Skeletal muscle cell (primary cell): ENCODE measurements at regions not wholly inside any gene's neighbourhood (a gene's known extent, or its start where the extent isn't known, plus 50 kb on each side); places are given as distances from the start of the nearest gene placed in this dataset.
"Not testable (repeated sequence)": the region's sequence is repeated elsewhere in the genome, so short reads cannot be mapped to it uniquely, and the experiment has no call there.

Source experiments
- DNase-seq: peaks from one replicate; pipeline ENCODE4 v3.0.0-alpha.2; 2010; ENCODE audit warnings: low read depth
- H3K4me3 ChIP-seq: 2 replicates; pipeline ENCODE4 v1.5.1; 2011; ENCODE audit warnings: low read depth, mild to moderate bottlenecking, control low read depth, low read length, moderate library complexity

GRCh38 chr2:143949121-143949848, 570.6 kb downstream of the ZEB2 start:
- no peak for DNase-seq
- H3K4me3 ChIP-seq: no peak overlapping the region

DNA sequence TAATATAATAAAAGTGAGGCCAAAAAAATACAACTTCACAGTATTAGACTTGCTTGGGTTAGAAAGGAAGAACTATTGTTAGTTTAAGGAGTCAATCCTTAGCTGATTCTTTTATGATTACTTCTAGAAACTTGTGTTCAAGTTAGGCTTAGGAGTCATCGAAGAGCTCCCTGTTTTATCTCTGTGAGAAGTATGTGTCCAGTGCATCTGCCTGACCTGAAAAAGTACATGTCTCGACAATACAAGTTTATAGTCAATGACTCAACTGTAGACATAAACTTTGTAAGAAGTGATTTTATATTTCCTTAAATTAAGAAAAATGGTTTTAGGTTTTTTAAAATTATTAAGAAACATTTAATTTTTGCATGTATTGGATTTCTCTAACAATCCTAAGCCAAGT, 571.2 kb downstream of the ZEB2 start:
- H3K4me3 ChIP-seq: no peak overlapping the region
- DNase-seq: no peak

DNA sequence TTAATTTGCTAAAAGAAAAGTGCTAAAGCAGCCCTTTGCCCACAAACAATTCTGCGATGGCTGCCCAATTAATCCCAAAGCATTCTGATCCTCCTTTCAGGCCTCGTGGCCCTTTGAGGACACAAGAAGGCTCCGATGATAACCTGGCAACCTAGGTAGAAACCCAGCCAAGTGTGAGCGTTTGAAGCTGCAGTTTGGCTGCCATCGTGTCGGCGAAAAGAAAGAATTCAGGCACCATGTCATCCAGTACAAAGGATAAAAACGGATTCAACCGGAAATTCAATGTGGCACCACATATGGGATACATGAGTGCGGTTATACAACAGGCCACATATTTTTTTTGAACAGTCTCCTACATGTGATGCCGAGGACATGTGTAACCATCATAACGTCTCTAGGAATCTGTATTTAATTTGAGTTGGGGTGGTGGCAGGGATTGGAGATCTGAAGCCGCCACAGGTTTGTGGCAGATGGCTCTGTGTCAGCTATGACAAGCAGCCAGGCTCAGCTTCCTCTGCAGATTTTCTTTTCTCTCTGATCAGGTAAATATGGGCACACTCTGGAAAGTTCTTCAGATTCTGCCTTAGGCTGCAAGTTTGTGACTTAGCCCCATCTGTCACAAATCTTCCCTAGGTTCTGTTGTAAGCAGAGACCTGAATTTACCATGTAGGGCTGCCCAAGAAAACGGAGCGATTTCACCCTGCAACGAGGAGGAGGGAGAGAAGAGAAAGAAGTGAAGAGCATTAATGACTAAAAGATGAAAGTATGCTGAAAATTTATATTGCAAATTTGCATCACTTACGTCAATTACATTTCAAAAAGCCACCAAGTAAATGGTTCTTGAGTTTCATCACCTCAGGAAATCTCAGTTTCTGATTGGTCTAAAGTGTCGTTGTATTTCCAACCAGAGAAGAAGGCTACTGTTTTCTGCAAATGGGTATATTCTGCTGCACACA, 573.2 kb downstream of the ZEB2 start:
- no peak overlapping the region for H3K4me3 ChIP-seq
- no peak for DNase-seq

DNA sequence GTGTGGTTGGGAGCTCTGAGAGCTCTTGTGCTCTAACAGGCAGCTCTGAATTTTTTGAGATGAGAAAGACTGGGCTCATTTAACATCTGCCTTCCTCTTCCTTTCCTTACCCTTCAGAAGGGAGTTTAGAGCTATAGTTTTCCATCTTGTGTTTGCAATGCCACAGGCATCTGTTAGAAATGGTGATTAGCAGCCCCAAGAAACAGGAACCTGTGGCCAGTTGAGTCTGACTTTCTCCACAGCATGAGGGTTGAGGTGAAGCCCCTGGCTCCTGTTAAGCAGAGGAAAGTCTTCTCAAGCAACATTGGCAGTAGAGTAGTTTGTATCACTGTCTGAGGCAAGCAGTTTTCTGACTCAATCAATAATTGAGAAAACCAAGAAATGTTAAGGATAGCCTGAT, 577.4 kb downstream of the ZEB2 start:
- no peak overlapping the region for H3K4me3 ChIP-seq
- DNase-seq: no peak

GRCh38 chr2:143940720-143941119, 579.2 kb downstream of the ZEB2 start:
- no peak overlapping the region for H3K4me3 ChIP-seq
- DNase-seq: no peak

DNA sequence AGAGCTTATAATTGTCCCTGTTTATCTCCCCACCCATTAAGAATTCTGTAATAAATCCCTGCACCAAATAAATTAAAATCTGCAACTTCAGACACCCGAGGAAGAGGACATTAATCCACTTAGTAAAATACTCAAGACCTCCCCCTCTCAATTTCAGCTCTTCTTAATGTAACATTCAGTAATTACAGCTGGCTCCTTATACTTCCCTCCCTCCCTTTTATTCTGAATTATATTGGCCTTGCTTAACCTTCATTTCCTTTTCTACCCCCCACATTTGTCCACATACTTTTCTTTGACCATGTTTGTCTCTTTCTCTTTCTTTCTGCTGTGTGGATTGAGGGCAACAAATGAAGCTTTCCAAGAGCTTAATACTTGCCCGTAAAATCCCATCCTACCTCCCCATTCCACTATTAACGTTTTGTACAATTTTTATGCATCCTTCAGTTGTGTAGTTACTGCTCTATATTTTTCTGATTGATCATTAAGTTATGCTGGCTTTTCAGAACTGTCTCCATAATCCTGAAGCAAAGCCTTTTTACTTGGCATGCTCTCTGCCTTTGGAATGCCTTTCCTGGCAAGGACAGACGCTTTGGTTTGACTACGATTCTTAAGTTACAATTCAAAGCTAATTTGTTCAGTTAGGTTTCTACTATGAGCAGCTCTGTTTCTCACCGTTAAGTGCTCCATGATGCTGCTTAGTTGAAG, 580.1 kb downstream of the ZEB2 start:
- no peak overlapping the region for H3K4me3 ChIP-seq
- DNase-seq: peak; percentile 31

DNA sequence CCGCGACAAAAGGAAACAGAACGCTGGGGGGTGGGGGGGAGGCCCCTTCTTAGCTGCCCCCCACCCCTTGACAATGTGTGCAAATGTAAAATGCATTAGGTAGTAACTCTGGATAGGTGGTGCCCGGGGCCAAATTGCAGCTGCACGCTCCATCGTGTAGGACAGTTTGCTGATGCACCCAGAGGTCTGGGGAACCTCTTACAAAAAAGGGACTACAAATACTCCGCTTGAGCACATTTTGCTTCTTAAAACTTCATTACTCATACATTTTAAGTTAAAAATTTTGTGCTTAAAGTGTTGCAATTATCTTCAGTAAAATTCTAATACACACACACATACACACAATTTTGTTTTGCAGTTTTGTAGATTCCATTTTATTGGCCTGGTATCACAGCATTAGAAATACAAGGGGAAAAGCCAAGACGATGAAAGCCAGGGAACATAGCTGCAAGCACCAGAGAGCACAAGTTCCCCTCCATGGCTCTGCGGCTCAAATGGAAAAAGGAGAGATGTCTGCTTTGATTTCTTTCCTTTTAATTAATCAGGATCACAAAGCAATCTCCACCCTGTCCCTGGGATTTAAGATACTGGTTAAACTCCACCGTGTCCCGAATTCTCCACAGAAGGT, 582.1 kb downstream of the ZEB2 start:
- no peak for DNase-seq
- H3K4me3 ChIP-seq: peak overlapping the region; percentile 56

DNA sequence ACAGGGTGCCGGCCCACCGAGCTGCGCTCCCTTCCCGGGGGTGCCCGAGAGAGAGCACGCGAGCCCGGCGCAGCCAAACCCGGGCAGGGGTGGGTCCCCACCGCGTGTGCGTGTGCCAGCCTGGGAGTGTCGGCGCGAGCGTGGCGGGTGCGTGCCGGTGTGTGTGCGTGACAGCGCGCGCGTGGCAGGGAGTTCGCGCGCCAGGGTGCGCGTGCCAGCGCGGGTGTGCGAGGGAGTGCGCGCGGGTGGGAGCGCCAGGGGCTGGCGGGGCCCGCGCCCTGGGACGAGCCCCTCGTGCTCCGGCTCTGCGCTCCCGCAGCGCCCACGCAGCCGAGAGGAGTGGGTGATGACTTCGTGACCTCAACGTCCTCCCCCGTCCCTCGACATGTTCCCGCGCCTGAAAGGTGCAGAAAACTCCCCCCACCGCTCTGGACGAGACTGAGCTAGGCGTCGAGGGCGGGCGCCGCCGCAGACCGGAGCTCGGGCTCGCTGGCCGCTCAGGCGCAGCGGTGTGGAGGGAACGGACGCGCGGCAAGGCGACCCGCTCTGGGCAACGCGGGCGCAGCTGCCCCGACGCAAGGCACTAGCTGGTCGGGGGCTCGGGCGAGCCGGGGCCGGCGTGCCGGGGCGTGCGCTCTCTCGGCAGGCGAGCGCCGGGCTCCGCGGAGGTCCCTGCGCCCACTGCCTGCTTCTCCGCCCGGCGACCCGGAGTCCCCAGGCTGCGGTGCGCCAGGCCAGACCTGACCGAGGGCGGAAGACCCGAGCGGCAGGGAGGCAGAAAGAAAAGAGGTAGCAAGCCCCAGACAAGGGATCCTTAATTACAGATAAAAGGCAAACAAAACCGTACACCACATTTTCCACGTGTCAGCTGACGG, 582.8 kb downstream of the ZEB2 start:
- DNase-seq: no peak
- H3K4me3 ChIP-seq: peak overlapping the region; percentile 56

- H3K4me3 ChIP-seq: peak overlapping the region; percentile 56
- DNase-seq: no peak
Measured at GRCh38 chr2:143936538-143936847, 583.4 kb downstream of the ZEB2 start.

GRCh38 chr2:143935482-143935752, 584.5 kb downstream of the ZEB2 start:
- H3K4me3 ChIP-seq: no peak overlapping the region
- no peak for DNase-seq

DNA sequence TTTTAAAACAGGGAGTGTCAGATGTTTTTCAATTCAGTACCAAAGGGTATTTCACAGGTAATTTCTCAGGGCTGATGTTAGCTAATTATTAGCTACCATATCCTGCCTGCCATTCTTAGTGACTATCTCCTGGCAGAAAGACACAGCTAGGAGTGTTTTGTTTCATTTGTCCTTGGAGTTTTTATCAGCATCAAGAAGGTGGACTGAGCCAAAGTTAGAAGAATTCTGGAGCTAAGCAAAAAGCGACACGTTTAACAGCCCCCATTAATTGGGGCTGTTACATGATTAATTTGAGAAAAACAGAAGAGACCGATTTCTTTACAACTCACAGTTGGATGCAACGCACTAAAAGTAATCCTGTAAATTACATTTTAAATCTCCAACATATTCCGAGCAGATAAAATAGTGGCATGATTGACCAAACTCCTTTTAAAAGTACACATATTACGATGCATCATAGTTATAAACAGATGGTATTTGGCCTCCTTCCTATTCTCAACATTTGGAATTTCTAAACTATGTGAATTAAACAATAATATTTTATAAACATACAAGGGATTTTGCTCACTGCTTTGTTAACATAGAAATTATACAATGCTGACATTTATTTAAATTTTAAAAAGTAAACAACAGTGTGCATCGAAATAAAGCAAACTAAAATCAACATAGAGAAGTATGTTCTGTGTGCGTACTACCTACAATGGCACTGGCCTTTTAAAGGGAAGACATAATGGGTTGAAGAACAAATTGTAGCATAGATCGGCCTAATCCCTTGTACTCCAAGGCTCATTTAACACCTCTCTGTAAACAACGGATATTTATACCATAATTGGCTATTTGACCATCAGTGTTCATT, 585.1 kb downstream of the ZEB2 start:
- DNase-seq: no peak
- no peak overlapping the region for H3K4me3 ChIP-seq

DNA sequence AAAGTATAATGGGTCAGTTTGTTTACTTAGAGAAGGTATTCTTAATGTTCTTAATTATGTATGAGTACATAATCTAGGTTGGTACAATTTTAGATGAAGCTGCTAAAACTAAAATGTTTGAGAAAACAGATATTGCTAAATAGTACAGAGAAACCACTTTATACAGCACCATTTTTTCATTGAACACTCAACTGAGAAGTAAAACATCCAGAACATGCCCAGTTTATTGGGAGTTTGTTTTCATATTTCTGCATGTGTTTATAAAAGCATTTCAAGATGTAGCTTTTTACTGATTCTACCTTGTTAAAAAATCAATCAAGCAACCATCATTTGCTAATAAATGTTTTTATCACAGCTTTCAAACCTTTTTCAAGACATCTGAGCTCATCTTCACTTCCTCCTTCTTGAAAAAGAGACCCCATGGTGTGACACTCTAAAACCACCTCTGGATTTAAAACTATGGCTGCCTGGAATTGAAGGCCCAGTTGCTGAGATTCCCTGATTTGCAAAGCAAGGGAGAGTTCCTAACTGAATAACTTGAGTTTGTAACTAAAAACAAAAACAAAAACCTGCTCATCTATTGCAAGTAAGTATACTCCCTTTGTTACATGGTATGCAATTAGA, 585.9 kb downstream of the ZEB2 start:
- DNase-seq: no peak
- no peak overlapping the region for H3K4me3 ChIP-seq

DNA sequence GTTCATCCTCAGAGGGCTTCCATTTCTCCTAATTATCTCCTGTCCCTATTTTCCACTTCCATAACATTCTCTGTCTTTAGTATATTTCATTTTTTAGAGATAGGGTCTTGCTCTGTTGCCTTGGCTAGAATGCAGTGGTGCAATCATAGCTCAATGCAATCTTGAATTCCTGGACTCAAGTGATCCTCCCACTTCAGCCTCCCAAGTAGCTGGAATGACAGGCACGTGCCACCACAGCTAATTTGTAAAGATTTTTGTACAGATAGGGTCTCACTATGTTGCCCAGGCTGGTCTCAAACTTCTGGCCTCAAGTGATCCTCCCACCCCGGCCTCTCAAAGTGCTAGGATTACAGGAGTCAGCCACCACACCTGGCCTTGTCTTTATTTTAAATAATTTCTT, 589.0 kb downstream of the ZEB2 start:
- no peak for DNase-seq
- H3K4me3 ChIP-seq: no peak overlapping the region

DNA sequence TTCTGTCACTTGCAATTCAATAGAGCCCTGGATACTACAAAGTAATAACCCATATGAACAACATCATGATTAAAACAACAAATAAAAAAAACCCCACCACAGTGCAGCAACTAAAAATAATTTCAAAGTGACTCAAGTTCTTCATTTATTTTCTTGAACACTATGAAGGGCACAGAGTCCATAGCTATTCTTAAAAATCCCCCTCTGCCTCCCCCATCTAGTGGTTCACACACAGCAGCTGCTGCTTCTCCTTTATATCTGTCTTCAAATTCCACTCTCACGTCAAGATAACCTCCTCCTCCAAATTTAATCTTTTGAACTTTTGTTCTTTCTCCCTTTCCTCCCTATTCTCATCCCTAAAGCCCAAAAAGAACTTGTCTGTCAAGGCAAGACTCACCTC, 591.3 kb downstream of the ZEB2 start:
- no peak for DNase-seq
- no peak overlapping the region for H3K4me3 ChIP-seq

- H3K4me3 ChIP-seq: no peak overlapping the region
- DNase-seq: no peak
Measured at GRCh38 chr2:143928184-143928583, 591.7 kb downstream of the ZEB2 start.

DNA sequence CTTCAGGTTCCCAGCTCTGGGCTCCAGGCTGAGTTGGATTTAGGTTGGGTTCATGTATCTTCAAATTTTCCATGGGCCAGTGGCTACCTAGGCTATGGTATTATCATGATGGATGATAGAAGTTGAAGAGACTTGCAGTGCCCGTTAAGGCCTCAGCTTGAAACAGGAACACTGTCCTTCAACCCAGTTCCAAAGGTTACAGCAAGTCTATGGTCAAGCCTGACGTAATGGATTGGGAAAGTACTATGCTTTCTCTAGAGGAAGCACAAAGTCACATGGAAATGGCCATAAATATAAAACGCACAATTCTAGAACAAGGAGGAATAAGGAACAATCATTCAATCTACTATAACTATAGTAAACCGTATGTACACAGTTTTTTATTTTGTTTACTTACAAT, 593.2 kb downstream of the ZEB2 start:
- no peak for DNase-seq
- H3K4me3 ChIP-seq: no peak overlapping the region

- not testable (repeated sequence) for DNase-seq, H3K4me3 ChIP-seq
Measured at GRCh38 chr2:143922261-143922830, 597.6 kb downstream of the ZEB2 start.
